ENCODE measurements at regions not wholly inside any gene's neighbourhood (a gene's known extent, or its start where the extent isn't known, plus 50 kb on each side); places are given as distances from the start of the nearest gene placed in this dataset.

GRCh38 chr14:58844544-58844943 is 206.8 kb downstream of the DACT1 start:
- TF ChIP-seq CTCF (IDR thresholded peaks at IDR 0.05) (no peak), POLR2A (IDR thresholded peaks at IDR 0.05) (no peak)

Measured in adrenal gland (tissue), 5 donors.